HT1080 (cell line): ENCODE measurements at regions not wholly inside any gene's neighbourhood (a gene's known extent, or its start where the extent isn't known, plus 50 kb on each side); places are given as distances from the start of the nearest gene placed in this dataset.

Experiments
- DNase-seq: peaks from one replicate; pipeline ENCODE4 v3.0.0-alpha.2; 2015; ENCODE audit warnings: low read depth

GRCh38 chr20:12644461-12644860 lies 364.3 kb upstream of the SPTLC3 start:
- DNase-seq, result no peak

GRCh38 chr20:12649234-12649633 lies 359.5 kb upstream of the SPTLC3 start:
- DNase-seq, result no peak

- DNase-seq, result no peak
Measured at GRCh38 chr20:12653642-12654041, 355.1 kb upstream of the SPTLC3 start.

- no peak for DNase-seq
Measured at GRCh38 chr20:12659942-12660341, 348.8 kb upstream of the SPTLC3 start.

GRCh38 chr20:12660918-12661317 lies 347.9 kb upstream of the SPTLC3 start:
- DNase-seq, result peak; percentile 1

GRCh38 chr20:12670301-12670700 lies 338.5 kb upstream of the SPTLC3 start:
- no peak for DNase-seq

GRCh38 chr20:12673352-12673751 lies 335.4 kb upstream of the SPTLC3 start:
- DNase-seq, result no peak

GRCh38 chr20:12677925-12678324 lies 330.8 kb upstream of the SPTLC3 start:
- DNase-seq, result no peak

- no peak for DNase-seq
Measured at GRCh38 chr20:12679447-12679846, 329.3 kb upstream of the SPTLC3 start.

GRCh38 chr20:12682613-12683012 lies 326.2 kb upstream of the SPTLC3 start:
- DNase-seq, result no peak

- no peak for DNase-seq
Measured at GRCh38 chr20:12687476-12687875, 321.3 kb upstream of the SPTLC3 start.

- DNase-seq, result no peak
Measured at GRCh38 chr20:12695937-12696336, 312.8 kb upstream of the SPTLC3 start.

GRCh38 chr20:12698817-12699216 lies 310.0 kb upstream of the SPTLC3 start:
- DNase-seq, result no peak

- no peak for DNase-seq
Measured at GRCh38 chr20:12699374-12700228, 309.2 kb upstream of the SPTLC3 start.

GRCh38 chr20:12700701-12701100 lies 308.1 kb upstream of the SPTLC3 start:
- DNase-seq, result no peak

GRCh38 chr20:12702312-12702711 lies 306.5 kb upstream of the SPTLC3 start:
- DNase-seq, result no peak

- no peak for DNase-seq
Measured at GRCh38 chr20:12715371-12715770, 293.4 kb upstream of the SPTLC3 start.

- no peak for DNase-seq
Measured at GRCh38 chr20:12715991-12716680, 292.6 kb upstream of the SPTLC3 start.

GRCh38 chr20:12717061-12717460 lies 291.7 kb upstream of the SPTLC3 start:
- no peak for DNase-seq

- DNase-seq, result no peak
Measured at GRCh38 chr20:12718619-12719018, 290.2 kb upstream of the SPTLC3 start.

GRCh38 chr20:12721636-12722035 lies 287.1 kb upstream of the SPTLC3 start:
- DNase-seq, result no peak

- DNase-seq, result no peak
Measured at GRCh38 chr20:12722091-12722490, 286.7 kb upstream of the SPTLC3 start.

- peak; percentile 42 for DNase-seq
Measured at GRCh38 chr20:12723811-12724210, 285.0 kb upstream of the SPTLC3 start.
